MM.1S (cell line): ENCODE measurements at regions not wholly inside any gene's neighbourhood (a gene's known extent, or its start where the extent isn't known, plus 50 kb on each side); places are given as distances from the start of the nearest gene placed in this dataset.

Experiments
- DNase-seq: peaks from one replicate; pipeline ENCODE4 v3.0.0-alpha.2; 2015
- H2AFZ ChIP-seq: fragments of 300-600 bp; sonication (generic); 2 replicates; pipeline ENCODE4 v1.6.0; 2016; ENCODE audit warnings: antibody characterized with exemption, low read length
- H3F3A ChIP-seq: fragments of 300-600 bp; sonication (generic); 2 replicates; pipeline ENCODE4 v1.6.1; 2016; ENCODE audit warnings: mild to moderate bottlenecking, antibody characterized with exemption, low read length, moderate library complexity, mixed read lengths; ENCODE audit not compliant: insufficient read depth
- H3K27ac ChIP-seq: fragments of 300-600 bp; sonication (generic); 2 replicates; pipeline ENCODE4 v1.5.1; 2016; ENCODE audit warnings: mild to moderate bottlenecking, low read length
- H3K27me3 ChIP-seq: fragments of 300-600 bp; sonication (generic); replicated peaks from 2 replicates; pipeline ENCODE4 v1.6.0; 2016; ENCODE audit warnings: low read length; ENCODE audit not compliant: insufficient read depth
- H3K36me3 ChIP-seq: fragments of 300-600 bp; sonication (generic); replicated peaks from 2 replicates; pipeline ENCODE4 v1.6.1; 2016; ENCODE audit warnings: mild to moderate bottlenecking, low read length, mixed read lengths; ENCODE audit not compliant: insufficient read depth
- H3K4me1 ChIP-seq: fragments of 300-600 bp; sonication (generic); 2 replicates; pipeline ENCODE4 v1.6.1; 2016; ENCODE audit warnings: low read length, mixed read lengths
- H3K4me2 ChIP-seq: fragments of 300-600 bp; sonication (generic); 2 replicates; pipeline ENCODE4 v1.6.0; 2016; ENCODE audit warnings: low read depth, low read length
- H3K4me3 ChIP-seq: fragments of 300-600 bp; sonication (generic); 2 replicates; pipeline ENCODE4 v1.5.1; 2016; ENCODE audit warnings: low read length, mixed read lengths
- H3K79me2 ChIP-seq: fragments of 300-600 bp; sonication (generic); 2 replicates; pipeline ENCODE4 v1.6.1; 2016; ENCODE audit warnings: mixed run types, low read length, mixed read lengths
- H3K9ac ChIP-seq: fragments of 300-600 bp; sonication (generic); 2 replicates; pipeline ENCODE4 v1.6.1; 2016; ENCODE audit warnings: low read length, mixed read lengths
- H3K9me2 ChIP-seq: fragments of 300-600 bp; sonication (generic); replicated peaks from 2 replicates; pipeline ENCODE4 v1.6.1; 2016; ENCODE audit warnings: mild to moderate bottlenecking, low read length, mixed read lengths; ENCODE audit not compliant: insufficient read depth
- H3K9me3 ChIP-seq: fragments of 300-600 bp; sonication (generic); replicated peaks from 2 replicates; pipeline ENCODE4 v1.6.1; 2016; ENCODE audit warnings: mild to moderate bottlenecking, low read length, mixed read lengths; ENCODE audit not compliant: insufficient read depth
- H4K20me1 ChIP-seq: fragments of 300-600 bp; sonication (generic); 2 replicates; pipeline ENCODE4 v1.6.1; 2016; ENCODE audit warnings: mild to moderate bottlenecking, low read length, moderate library complexity, mixed read lengths; ENCODE audit not compliant: insufficient read depth
- CTCF ChIP-seq: fragments of 300-600 bp; sonication (generic); IDR thresholded peaks from 2 replicates; pipeline ENCODE4 v1.5.1; 2016; ENCODE audit warnings: antibody characterized with exemption, low read length, mixed read lengths
- EZH2 ChIP-seq: fragments of 300-600 bp; sonication (generic); optimal IDR thresholded peaks from 2 replicates; pipeline ENCODE3; 2017; ENCODE audit warnings: low read depth, mild to moderate bottlenecking, antibody characterized with exemption, low read length, mixed read lengths
- EZH2phosphoT487 ChIP-seq: fragments of 300-600 bp; sonication (generic); IDR thresholded peaks from 2 replicates; pipeline ENCODE4 v1.6.1; 2018; ENCODE audit warnings: antibody characterized with exemption, low read length

GRCh38 chr7:54968018-54968417 lies 50.8 kb upstream of the EGFR start:
- no peak for TF ChIP-seq CTCF
- no peak for TF ChIP-seq EZH2phosphoT487
- no peak for TF ChIP-seq EZH2
- H3K27ac ChIP-seq = no peak overlapping the region

More at GRCh38 chr7:54968018-54968417, 50.8 kb upstream of the EGFR start:
- Histone ChIP-seq H3K36me3 (no peaks in the 10 kb centered on the region), H3K4me1 (no peaks in the 10 kb centered on the region), H3K4me3 (no peak overlapping the region), H3K79me2 (no peaks in the 10 kb centered on the region), H4K20me1 (no peaks in the 10 kb centered on the region), H3K9me3 (no peaks in the 10 kb centered on the region), H3K9me2 (no peaks in the 10 kb centered on the region), H2AFZ (no peak overlapping the region), H3F3A (no peaks in the 10 kb centered on the region), H3K9ac (no peak overlapping the region), H3K27me3 (no peaks in the 10 kb centered on the region), H3K4me2 (no peak overlapping the region)
- DNase-seq = no peak
